GM19452 (cell line): ENCODE measurements at regions not wholly inside any gene's neighbourhood (a gene's known extent, or its start where the extent isn't known, plus 50 kb on each side); places are given as distances from the start of the nearest gene placed in this dataset.
"Not testable (repeated sequence)": the region's sequence is repeated elsewhere in the genome, so short reads cannot be mapped to it uniquely, and the experiment has no call there.

ENCODE experiments used
- ATAC-seq: cut with Tn5 transposase; IDR thresholded peaks from one replicate; pipeline ENCODE4 v1.9.1; 2021; ENCODE audit not compliant: unreplicated experiment

- ATAC-seq, result no peak
Observed at GRCh38 chr16:48011466-48011865, 144.3 kb downstream of the ABCC12 start.

- no peak for ATAC-seq
Observed at GRCh38 chr16:48008011-48008525, 147.7 kb downstream of the ABCC12 start.

GRCh38 chr16:48004141-48004695, 151.6 kb downstream of the ABCC12 start:
- ATAC-seq, result no peak

- no peak for ATAC-seq
Observed at GRCh38 chr16:48003206-48003907, 152.4 kb downstream of the ABCC12 start.

- no peak for ATAC-seq
Observed at GRCh38 chr16:48001324-48001895, 154.4 kb downstream of the ABCC12 start.

GRCh38 chr16:48000622-48001021, 155.2 kb downstream of the ABCC12 start:
- ATAC-seq, result no peak

GRCh38 chr16:47999595-47999994, 156.2 kb downstream of the ABCC12 start:
- ATAC-seq, result no peak

- no peak for ATAC-seq
Observed at GRCh38 chr16:47995354-47995753, 160.4 kb downstream of the ABCC12 start.

GRCh38 chr16:47991491-47991890, 164.3 kb downstream of the ABCC12 start:
- ATAC-seq, result no peak

GRCh38 chr16:47990676-47991075, 165.1 kb downstream of the ABCC12 start:
- ATAC-seq, result no peak

GRCh38 chr16:47987136-47987535, 168.7 kb downstream of the ABCC12 start:
- no peak for ATAC-seq

- no peak for ATAC-seq
Observed at GRCh38 chr16:47986031-47986430, 169.8 kb downstream of the ABCC12 start.

- ATAC-seq, result no peak
Observed at GRCh38 chr16:47984669-47985068, 171.1 kb downstream of the ABCC12 start.

- ATAC-seq, result no peak
Observed at GRCh38 chr16:47983999-47984580, 171.7 kb downstream of the ABCC12 start.

GRCh38 chr16:47980212-47980611, 175.6 kb downstream of the ABCC12 start:
- ATAC-seq, result no peak

- no peak for ATAC-seq
Observed at GRCh38 chr16:47979616-47980182, 176.1 kb downstream of the ABCC12 start.

GRCh38 chr16:47979164-47979520, 176.7 kb downstream of the ABCC12 start:
- ATAC-seq, result no peak

GRCh38 chr16:47978491-47979163, 177.2 kb downstream of the ABCC12 start:
- no peak for ATAC-seq

GRCh38 chr16:47977802-47978201, 178.0 kb downstream of the ABCC12 start:
- no peak for ATAC-seq

GRCh38 chr16:47976636-47977210, 179.1 kb downstream of the ABCC12 start:
- no peak for ATAC-seq

GRCh38 chr16:47974971-47975370, 180.8 kb downstream of the ABCC12 start:
- not testable (repeated sequence) for ATAC-seq
